HepG2 (cell line): ENCODE measurements at regions not wholly inside any gene's neighbourhood (a gene's known extent, or its start where the extent isn't known, plus 50 kb on each side); places are given as distances from the start of the nearest gene placed in this dataset.

Experiments
- ATAC-seq: fragments of 200-7000 bp; cut with Tn5 transposase; 3 replicates; pipeline ENCODE4 v1.9.1; 2020; ENCODE audit warnings: mild to moderate bottlenecking, moderate library complexity
- BruUV-seq: library from RNA; stranded (reverse); fragments of 400-500 nt; replicated peaks from 2 replicates; lab custom pipeline; 2021; lab: Mats Ljungman, UMichigan
- CTCF ChIA-PET: fragments of 300-600 bp; formaldehyde crosslinking; extraction: SDS; loops from one replicate; lab custom pipeline; 2021; ENCODE audit warnings: low total read pairs, inconsistent platforms, low intra/inter-chr PET ratio; lab: Yijun Ruan, JAX
- POLR2A ChIA-PET: fragments of 350-600 bp; sonication (Branson Sonifier 250); formaldehyde crosslinking; loops from one replicate; lab custom pipeline; 2020; ENCODE audit warnings: antibody characterized with exemption, inconsistent platforms; lab: Yijun Ruan, JAX
- DNase-seq: peaks from one replicate; pipeline ENCODE4 v3.0.0-alpha.2; 2015; ENCODE audit warnings: low spot score
- FAIRE-seq: peaks from 3 replicates; lab custom pipeline; 2011; peaks lifted over from hg19 to GRCh38; lab: Jason Lieb, UNC
- H2AFZ ChIP-seq: one replicate; pipeline ENCODE4 v1.6.1; 2011; ENCODE audit warnings: low read length, inconsistent platforms
- H3K27ac ChIP-seq: fragments of 300-600 bp; 3 replicates; pipeline ENCODE4 v1.8.0; 2011; ENCODE audit warnings: mixed run types, mild to moderate bottlenecking, mixed read lengths, low read length, inconsistent platforms; ENCODE audit not compliant: insufficient read depth; ENCODE audit errors: extremely low read length
- H3K27me3 ChIP-seq, 2 experiments: fragments of 200-600 bp in 1 of 2; 2 replicates in 1 of 2; 3 replicates in 1 of 2; pipeline versions ENCODE4 v1.6.0 to v1.8.0; 2011; ENCODE audit warnings: low read length in 2 of 2, mild to moderate bottlenecking in 2 of 2, moderate library complexity in 2 of 2, inconsistent platforms in 1 of 2; ENCODE audit not compliant: insufficient read depth in 2 of 2, control insufficient read depth in 1 of 2
- H3K36me3 ChIP-seq, 2 experiments: fragments of 200-600 bp in 1 of 2; replicated peaks in 1 of 2; 2 replicates in 1 of 2; 3 replicates in 1 of 2; pipeline versions ENCODE4 v1.5.1 to v1.8.0; 2011; ENCODE audit warnings: low read length in 2 of 2, inconsistent platforms in 1 of 2; ENCODE audit not compliant: insufficient read depth in 2 of 2, control insufficient read depth in 1 of 2
- H3K4me1 ChIP-seq: 2 replicates; pipeline ENCODE4 v1.5.1; 2012; ENCODE audit warnings: low read length, inconsistent platforms; ENCODE audit not compliant: insufficient read depth
- H3K4me2 ChIP-seq: 2 replicates; pipeline ENCODE4 v1.6.0; 2011; ENCODE audit warnings: low read depth, low read length, inconsistent platforms
- H3K4me3 ChIP-seq, 3 experiments: fragments of 200-600 bp in 1 of 3; sonication (generic), shearing (Covaris generic) in 1 of 3; replicated peaks in 1 of 3; 2 replicates each; pipeline ENCODE4 v1.5.1; 2011 to 2016; ENCODE audit warnings: low read length in 3 of 3, inconsistent platforms in 2 of 3, low read depth in 2 of 3, mild to moderate bottlenecking in 2 of 3, control low read depth in 1 of 3, mixed read lengths in 1 of 3; ENCODE audit not compliant: insufficient read depth in 1 of 3
- H3K79me2 ChIP-seq: one replicate; pipeline ENCODE4 v1.6.1; 2011; ENCODE audit warnings: low read length, inconsistent platforms; ENCODE audit not compliant: insufficient read depth
- H3K9ac ChIP-seq: 2 replicates; pipeline ENCODE4 v1.6.0; 2011; ENCODE audit warnings: mild to moderate bottlenecking, low read depth, low read length, inconsistent platforms; ENCODE audit not compliant: insufficient read depth
- H3K9me3 ChIP-seq: 2 replicates; pipeline ENCODE4 v1.5.1; 2012; ENCODE audit warnings: mild to moderate bottlenecking, low read length
- H4K20me1 ChIP-seq: 2 replicates; pipeline ENCODE4 v1.6.0; 2011; ENCODE audit warnings: inconsistent platforms, mild to moderate bottlenecking, low read length, moderate library complexity; ENCODE audit not compliant: insufficient read depth
- DMTF1 ChIP-seq: sonication (generic); formaldehyde crosslinking; IDR thresholded peaks from 2 replicates; pipeline ENCODE4 v1.4.0; 2020; ENCODE audit warnings: mild to moderate bottlenecking, missing genetic modification reagents
- ERF ChIP-seq: IDR thresholded peaks from 2 replicates; pipeline ENCODE4 v1.6.1; 2018; ENCODE audit warnings: missing biosample characterization, missing genetic modification reagents
- HBP1 ChIP-seq: IDR thresholded peaks from 2 replicates; pipeline ENCODE4 v1.6.1; 2016; ENCODE audit warnings: low read depth, control low read depth
- MED1 ChIP-seq: sonication (generic); formaldehyde crosslinking; IDR thresholded peaks from 2 replicates; pipeline ENCODE4 v1.4.0; 2020; ENCODE audit warnings: missing genetic modification reagents
- PBX2 ChIP-seq: IDR thresholded peaks from 2 replicates; pipeline ENCODE4 v1.6.1; 2016; ENCODE audit warnings: control low read depth
- THYN1 ChIP-seq: sonication (generic); formaldehyde crosslinking; IDR thresholded peaks from 2 replicates; pipeline ENCODE4 v1.8.1; 2023; ENCODE audit warnings: low read depth, mild to moderate bottlenecking, moderate library complexity, missing genetic modification reagents, borderline replicate concordance
- ZNF317 ChIP-seq: sonication (generic); formaldehyde crosslinking; IDR thresholded peaks from 2 replicates; pipeline ENCODE4 v1.5.0; 2020; ENCODE audit warnings: mild to moderate bottlenecking, missing genetic modification reagents
- ZNF367 ChIP-seq: sonication (generic); formaldehyde crosslinking; IDR thresholded peaks from 2 replicates; pipeline ENCODE4 v1.4.0; 2020; ENCODE audit warnings: missing genetic modification reagents, borderline replicate concordance
- ZNF720 ChIP-seq: sonication (generic); formaldehyde crosslinking; IDR thresholded peaks from 2 replicates; pipeline ENCODE4 v1.4.0; 2020; ENCODE audit warnings: missing genetic modification reagents
- WGBS: methylation state at CpG from one replicate; pipeline ENCODE4 v1.1.6; 2017; ENCODE audit warnings: low lambda C conversion rate; 5-methylcytosine and 5-hydroxymethylcytosine counted together
- in situ Hi-C: cut with HindIII; loops from 2 replicates; pipeline ENCODE4 v1.10.0; 2017; ENCODE audit warnings: low pct_unique_long_range_greater_than_20kb; ENCODE audit not compliant: extremely low pct_ligation_motif_present
- intact Hi-C: fragments of 100-400 bp; cut with micrococcal nuclease; formaldehyde crosslinking; loops from one replicate; pipeline ENCODE4 v1.10.0; 2022; ENCODE audit not compliant: unreplicated experiment

- TF ChIP-seq ZNF367 (no peak), DMTF1 (no peak), MED1 (CRISPR knock-in tag) (no peak)
Measured at GRCh38 chr3:59612444-59612715, 562.6 kb upstream of the CFAP20DC start (continued).

- in situ Hi-C loops (no loop called here), intact Hi-C loops (no loop called here)
- no peak for ATAC-seq
- ChIA-PET CTCF (no interaction called here), POLR2A (no interaction called here)
- no peak for DNase-seq
- no peaks in the 10 kb centered on the region for H3K27me3 ChIP-seq
- 10% methylated on average over 7 of the region's 7 CpGs for WGBS
- H3K9me3 ChIP-seq = no peaks in the 10 kb centered on the region
- no peaks in the 10 kb centered on the region for H4K20me1 ChIP-seq
- no peak for FAIRE-seq
- no peak overlapping the region for H3K27ac ChIP-seq
- no peaks in the 10 kb centered on the region for H3K79me2 ChIP-seq
- no peaks in the 10 kb centered on the region for H3K36me3 ChIP-seq
- no peaks in the 10 kb centered on the region for H3K4me1 ChIP-seq
- no peak overlapping the region for H2AFZ ChIP-seq
- H3K4me2 ChIP-seq = no peak overlapping the region
- H3K9ac ChIP-seq = no peak overlapping the region
- TF ChIP-seq ZNF720 = no peak
- no peak for TF ChIP-seq THYN1 (CRISPR knock-in tag)
- TF ChIP-seq HBP1 (CRISPR knock-in tag) = no peak
- TF ChIP-seq PBX2 = no peak
- TF ChIP-seq ZNF317 (CRISPR knock-in tag) = no peak
- no peak for TF ChIP-seq ERF (CRISPR knock-in tag)
- no peak overlapping the region for H3K4me3 ChIP-seq
- no TSS peak for BruUV-seq
Measured at GRCh38 chr3:59611649-59612443, 562.0 kb upstream of the CFAP20DC start.
